Neural cell (in vitro differentiated cells): ENCODE measurements at regions not wholly inside any gene's neighbourhood (a gene's known extent, or its start where the extent isn't known, plus 50 kb on each side); places are given as distances from the start of the nearest gene placed in this dataset.

Experiments used
- CTCF ChIP-seq: fragments of 450-650 bp; IDR thresholded peaks from 2 replicates; pipeline ENCODE4 v1.5.1; 2014; ENCODE audit warnings: antibody characterized with exemption, mild to moderate bottlenecking, moderate library complexity; ENCODE audit not compliant: poor library complexity, severe bottlenecking
- EZH2 ChIP-seq: fragments of 200-600, 300-800 bp; shearing (Covaris generic), sonication (generic); IDR thresholded peaks from 2 replicates; pipeline ENCODE4 v1.6.1; 2014; ENCODE audit warnings: antibody characterized with exemption, low read length, borderline replicate concordance, mild to moderate bottlenecking; ENCODE audit not compliant: insufficient read depth, poor library complexity, severe bottlenecking
- MXI1 ChIP-seq: fragments of 450-650 bp; conservative IDR thresholded peaks from 2 replicates; pipeline ENCODE4 v1.6.1; 2014; ENCODE audit warnings: antibody characterized with exemption, mild to moderate bottlenecking; ENCODE audit not compliant: poor library complexity, severe bottlenecking
- TAF1 ChIP-seq: IDR thresholded peaks from 2 replicates; pipeline ENCODE4 v1.6.1; 2012; ENCODE audit warnings: low read depth

- TF ChIP-seq MXI1 (no peak), TAF1 (no peak), CTCF (no peak), EZH2 (no peak)
Measured at GRCh38 chr13:109844396-109844795, 58.0 kb upstream of the IRS2 start.
